MM.1S (cell line): ENCODE measurements at regions not wholly inside any gene's neighbourhood (a gene's known extent, or its start where the extent isn't known, plus 50 kb on each side); places are given as distances from the start of the nearest gene placed in this dataset.
A peak's percentile ranks its signal among the peaks of the same experiment; 100 is the strongest.

Experiments used
- DNase-seq: peaks from one replicate; pipeline ENCODE4 v3.0.0-alpha.2; 2015
- H2AFZ ChIP-seq: fragments of 300-600 bp; sonication (generic); 2 replicates; pipeline ENCODE4 v1.6.0; 2016; ENCODE audit warnings: antibody characterized with exemption, low read length
- H3F3A ChIP-seq: fragments of 300-600 bp; sonication (generic); 2 replicates; pipeline ENCODE4 v1.6.1; 2016; ENCODE audit warnings: mild to moderate bottlenecking, antibody characterized with exemption, low read length, moderate library complexity, mixed read lengths; ENCODE audit not compliant: insufficient read depth
- H3K27ac ChIP-seq: fragments of 300-600 bp; sonication (generic); 2 replicates; pipeline ENCODE4 v1.5.1; 2016; ENCODE audit warnings: mild to moderate bottlenecking, low read length
- H3K27me3 ChIP-seq: fragments of 300-600 bp; sonication (generic); replicated peaks from 2 replicates; pipeline ENCODE4 v1.6.0; 2016; ENCODE audit warnings: low read length; ENCODE audit not compliant: insufficient read depth
- H3K36me3 ChIP-seq: fragments of 300-600 bp; sonication (generic); replicated peaks from 2 replicates; pipeline ENCODE4 v1.6.1; 2016; ENCODE audit warnings: mild to moderate bottlenecking, low read length, mixed read lengths; ENCODE audit not compliant: insufficient read depth
- H3K4me1 ChIP-seq: fragments of 300-600 bp; sonication (generic); 2 replicates; pipeline ENCODE4 v1.6.1; 2016; ENCODE audit warnings: low read length, mixed read lengths
- H3K4me2 ChIP-seq: fragments of 300-600 bp; sonication (generic); 2 replicates; pipeline ENCODE4 v1.6.0; 2016; ENCODE audit warnings: low read depth, low read length
- H3K4me3 ChIP-seq: fragments of 300-600 bp; sonication (generic); 2 replicates; pipeline ENCODE4 v1.5.1; 2016; ENCODE audit warnings: low read length, mixed read lengths
- H3K79me2 ChIP-seq: fragments of 300-600 bp; sonication (generic); 2 replicates; pipeline ENCODE4 v1.6.1; 2016; ENCODE audit warnings: mixed run types, low read length, mixed read lengths
- H3K9ac ChIP-seq: fragments of 300-600 bp; sonication (generic); 2 replicates; pipeline ENCODE4 v1.6.1; 2016; ENCODE audit warnings: low read length, mixed read lengths
- H3K9me2 ChIP-seq: fragments of 300-600 bp; sonication (generic); replicated peaks from 2 replicates; pipeline ENCODE4 v1.6.1; 2016; ENCODE audit warnings: mild to moderate bottlenecking, low read length, mixed read lengths; ENCODE audit not compliant: insufficient read depth
- H3K9me3 ChIP-seq: fragments of 300-600 bp; sonication (generic); replicated peaks from 2 replicates; pipeline ENCODE4 v1.6.1; 2016; ENCODE audit warnings: mild to moderate bottlenecking, low read length, mixed read lengths; ENCODE audit not compliant: insufficient read depth
- H4K20me1 ChIP-seq: fragments of 300-600 bp; sonication (generic); 2 replicates; pipeline ENCODE4 v1.6.1; 2016; ENCODE audit warnings: mild to moderate bottlenecking, low read length, moderate library complexity, mixed read lengths; ENCODE audit not compliant: insufficient read depth
- EZH2 ChIP-seq: fragments of 300-600 bp; sonication (generic); optimal IDR thresholded peaks from 2 replicates; pipeline ENCODE3; 2017; ENCODE audit warnings: low read depth, mild to moderate bottlenecking, antibody characterized with exemption, low read length, mixed read lengths
- EZH2phosphoT487 ChIP-seq: fragments of 300-600 bp; sonication (generic); IDR thresholded peaks from 2 replicates; pipeline ENCODE4 v1.6.1; 2018; ENCODE audit warnings: antibody characterized with exemption, low read length
- TF ChIP-seq, protein P1 (sequence below): fragments of 300-600 bp; sonication (generic); IDR thresholded peaks from 2 replicates; pipeline ENCODE4 v1.5.1; 2016; ENCODE audit warnings: antibody characterized with exemption, low read length, mixed read lengths

DNA sequence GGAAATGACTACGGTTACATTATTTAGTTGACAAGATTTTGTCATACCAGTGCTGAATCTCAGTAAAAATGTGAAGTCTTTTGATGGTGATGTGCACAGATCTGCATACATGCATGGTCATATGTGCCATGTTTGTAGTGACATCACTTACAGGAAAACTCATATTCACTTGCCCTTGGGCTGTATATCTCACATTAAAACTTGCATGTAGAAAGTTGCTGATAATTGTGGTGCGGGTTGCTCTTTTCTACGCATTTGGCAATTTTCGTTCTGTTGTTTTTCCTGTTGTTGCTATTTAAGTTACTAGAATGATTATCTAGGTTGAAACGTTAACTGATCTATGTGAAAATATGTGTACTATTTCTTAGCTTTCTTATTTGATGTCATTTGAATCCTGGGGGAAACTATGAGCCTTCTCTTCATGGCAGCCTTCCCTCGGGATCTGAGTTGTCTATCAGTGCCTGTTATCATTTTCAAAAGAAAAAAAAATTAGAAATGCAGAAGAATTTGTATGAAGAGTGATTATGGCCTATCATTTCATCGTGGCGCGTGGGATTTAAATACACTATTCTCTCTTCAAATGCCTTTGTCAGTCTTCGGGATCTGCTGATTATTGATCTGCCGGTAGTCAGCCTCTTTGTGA, 296.6 kb downstream of the TMX3 start:
- no peaks in the 10 kb centered on the region for H3K27me3 ChIP-seq
- H3K4me2 ChIP-seq = no peak overlapping the region
- H3K27ac ChIP-seq = no peak overlapping the region

DNA sequence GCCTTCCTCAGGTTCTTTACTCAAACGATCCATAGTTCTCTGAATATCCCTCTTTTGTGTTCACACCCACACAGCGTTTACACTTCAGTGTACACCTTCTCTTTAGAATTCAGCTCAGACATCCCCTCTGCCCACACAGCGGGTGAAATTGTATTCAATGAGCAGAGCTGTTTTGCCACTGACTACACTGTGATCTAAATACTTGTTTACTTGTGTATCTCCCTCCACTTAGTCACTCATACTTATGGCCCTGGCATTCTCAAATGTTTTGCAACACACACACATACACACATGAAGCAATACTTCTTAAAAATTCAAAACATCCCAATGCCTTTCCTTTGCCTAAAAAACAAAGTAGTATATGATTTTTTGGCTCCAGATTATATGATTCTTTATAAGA, 297.1 kb downstream of the TMX3 start:
- H3K36me3 ChIP-seq = no peaks in the 10 kb centered on the region
- H4K20me1 ChIP-seq = no peaks in the 10 kb centered on the region
- TF ChIP-seq EZH2 (no peak), EZH2phosphoT487 (no peak)
- TF ChIP-seq, protein P1, sequence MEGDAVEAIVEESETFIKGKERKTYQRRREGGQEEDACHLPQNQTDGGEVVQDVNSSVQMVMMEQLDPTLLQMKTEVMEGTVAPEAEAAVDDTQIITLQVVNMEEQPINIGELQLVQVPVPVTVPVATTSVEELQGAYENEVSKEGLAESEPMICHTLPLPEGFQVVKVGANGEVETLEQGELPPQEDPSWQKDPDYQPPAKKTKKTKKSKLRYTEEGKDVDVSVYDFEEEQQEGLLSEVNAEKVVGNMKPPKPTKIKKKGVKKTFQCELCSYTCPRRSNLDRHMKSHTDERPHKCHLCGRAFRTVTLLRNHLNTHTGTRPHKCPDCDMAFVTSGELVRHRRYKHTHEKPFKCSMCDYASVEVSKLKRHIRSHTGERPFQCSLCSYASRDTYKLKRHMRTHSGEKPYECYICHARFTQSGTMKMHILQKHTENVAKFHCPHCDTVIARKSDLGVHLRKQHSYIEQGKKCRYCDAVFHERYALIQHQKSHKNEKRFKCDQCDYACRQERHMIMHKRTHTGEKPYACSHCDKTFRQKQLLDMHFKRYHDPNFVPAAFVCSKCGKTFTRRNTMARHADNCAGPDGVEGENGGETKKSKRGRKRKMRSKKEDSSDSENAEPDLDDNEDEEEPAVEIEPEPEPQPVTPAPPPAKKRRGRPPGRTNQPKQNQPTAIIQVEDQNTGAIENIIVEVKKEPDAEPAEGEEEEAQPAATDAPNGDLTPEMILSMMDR = no peak
- peak overlapping the region; percentile 59; the same call in 1 of the 2 replicates for H3K4me2 ChIP-seq
- peaks cover 6% of the 10 kb centered on the region for H3K4me1 ChIP-seq
- no peaks in the 10 kb centered on the region for H3K79me2 ChIP-seq
- DNase-seq = no peak
- no peak overlapping the region for H3K9ac ChIP-seq
- H3K9me3 ChIP-seq = no peaks in the 10 kb centered on the region
- H3K9me2 ChIP-seq = no peaks in the 10 kb centered on the region
- no peaks in the 10 kb centered on the region for H3F3A ChIP-seq
- H3K27ac ChIP-seq = no peak overlapping the region
- no peak overlapping the region for H3K4me3 ChIP-seq
- no peaks in the 10 kb centered on the region for H3K27me3 ChIP-seq
- peak overlapping the region; percentile 76 for H2AFZ ChIP-seq

More for the DNA sequence above, 296.6 kb downstream of the TMX3 start:
- no peak for DNase-seq
- H3K9ac ChIP-seq = no peak overlapping the region
- H3K36me3 ChIP-seq = no peaks in the 10 kb centered on the region
- no peak overlapping the region for H3K4me3 ChIP-seq
- TF ChIP-seq, protein P1 = no peak
- TF ChIP-seq EZH2 = no peak
- no peak for TF ChIP-seq EZH2phosphoT487
- H2AFZ ChIP-seq = no peak overlapping the region
- no peaks in the 10 kb centered on the region for H3K9me3 ChIP-seq
- H3K9me2 ChIP-seq = no peaks in the 10 kb centered on the region
- no peaks in the 10 kb centered on the region for H3K79me2 ChIP-seq
- H4K20me1 ChIP-seq = no peaks in the 10 kb centered on the region
- H3K4me1 ChIP-seq = peaks cover 6% of the 10 kb centered on the region
- no peaks in the 10 kb centered on the region for H3F3A ChIP-seq

DNA sequence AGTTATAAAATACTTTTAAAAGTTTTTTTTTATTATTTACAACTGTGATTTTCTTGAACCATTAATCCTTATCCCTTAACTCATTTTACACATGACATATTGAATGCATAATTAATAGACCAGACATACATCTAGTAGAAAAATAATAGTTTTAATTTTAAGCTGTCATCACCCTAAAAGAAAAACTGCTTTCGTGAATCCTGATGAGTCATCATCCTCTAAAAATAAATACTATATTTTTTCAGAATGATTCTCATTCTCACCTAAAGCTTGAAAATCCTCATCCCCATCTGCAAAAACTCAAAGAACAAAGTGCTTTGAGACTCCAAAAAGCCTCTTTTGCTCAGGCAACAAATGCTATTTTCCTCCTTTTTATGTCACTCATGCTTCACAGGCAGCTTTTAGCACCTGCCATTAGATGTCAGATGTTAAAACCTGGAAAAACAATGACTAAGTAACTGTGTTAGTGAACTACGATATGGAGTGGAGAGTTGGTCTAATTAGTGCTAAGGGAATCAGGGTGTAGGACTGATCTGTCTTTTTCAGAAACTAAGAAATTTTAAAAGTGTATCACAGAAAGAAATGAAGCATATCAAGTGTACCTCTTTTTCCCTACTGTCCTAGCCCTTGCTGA, 297.6 kb downstream of the TMX3 start:
- Histone ChIP-seq H3K4me1 (peaks cover 6% of the 10 kb centered on the region), H3K9me3 (no peaks in the 10 kb centered on the region), H3K36me3 (no peaks in the 10 kb centered on the region), H4K20me1 (no peaks in the 10 kb centered on the region), H3K27ac (peak overlapping the region; percentile 35; the same call in 1 of the 2 replicates), H3K9me2 (no peaks in the 10 kb centered on the region), H3K4me2 (peak overlapping the region; percentile 59), H3F3A (no peaks in the 10 kb centered on the region), H2AFZ (peak overlapping the region; percentile 76), H3K9ac (no peak overlapping the region), H3K27me3 (no peaks in the 10 kb centered on the region), H3K4me3 (peak overlapping the region; percentile 18; the same call in 1 of the 2 replicates), H3K79me2 (no peaks in the 10 kb centered on the region)
- TF ChIP-seq, protein P1 = no peak
- TF ChIP-seq EZH2 (no peak), EZH2phosphoT487 (no peak)
- no peak for DNase-seq
